ENCODE measurements at regions not wholly inside any gene's neighbourhood (a gene's known extent, or its start where the extent isn't known, plus 50 kb on each side); places are given as distances from the start of the nearest gene placed in this dataset.
"Not testable (repeated sequence)": the region's sequence is repeated elsewhere in the genome, so short reads cannot be mapped to it uniquely, and the experiment has no call there.

GRCh38 chr12:131591714-131592709 is 118.9 kb upstream of the SFSWAP start:
- no peak for DNase-seq

DNA sequence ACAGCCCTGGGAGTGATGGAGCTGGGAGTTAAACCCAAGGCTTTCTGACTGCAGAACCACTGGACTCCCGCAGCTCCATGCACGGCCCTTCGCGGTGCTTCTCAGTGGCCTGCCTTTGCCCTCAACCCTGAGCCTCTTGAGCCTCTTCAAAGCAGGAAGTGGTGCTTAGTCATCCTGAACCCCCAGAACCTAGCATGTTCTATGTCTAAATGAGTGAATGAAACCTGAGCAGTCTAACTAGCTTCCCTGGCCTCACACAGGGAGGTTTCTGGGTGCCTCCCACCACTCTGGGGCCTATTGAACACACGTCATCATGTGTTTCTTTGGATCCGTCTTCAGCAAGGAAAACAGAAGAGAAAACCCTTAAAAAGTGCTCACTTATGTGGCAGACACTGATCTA is 117.9 kb upstream of the SFSWAP start:
- DNase-seq, result no peak

GRCh38 chr12:131593406-131593805 is 117.5 kb upstream of the SFSWAP start:
- no peak for DNase-seq

DNA sequence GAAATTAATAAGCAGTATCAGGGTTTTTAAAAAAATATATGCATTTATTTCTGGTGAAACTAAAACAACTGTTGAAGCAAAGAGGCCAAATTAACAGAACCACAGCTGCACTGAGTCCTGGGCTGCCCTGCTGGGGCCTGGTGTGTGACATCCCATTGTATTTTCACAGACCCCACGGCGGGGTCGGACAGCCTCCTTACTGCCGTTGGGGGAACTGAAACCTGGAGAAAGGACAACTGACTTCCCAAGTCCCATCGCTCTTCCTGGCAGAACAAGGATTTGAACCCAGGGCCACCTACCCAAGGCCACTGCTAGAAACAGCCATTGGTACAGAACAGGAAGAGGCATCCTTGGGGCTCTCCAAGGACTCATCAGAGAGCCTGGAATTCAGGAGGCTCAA is 114.8 kb upstream of the SFSWAP start:
- no peak for DNase-seq

DNA sequence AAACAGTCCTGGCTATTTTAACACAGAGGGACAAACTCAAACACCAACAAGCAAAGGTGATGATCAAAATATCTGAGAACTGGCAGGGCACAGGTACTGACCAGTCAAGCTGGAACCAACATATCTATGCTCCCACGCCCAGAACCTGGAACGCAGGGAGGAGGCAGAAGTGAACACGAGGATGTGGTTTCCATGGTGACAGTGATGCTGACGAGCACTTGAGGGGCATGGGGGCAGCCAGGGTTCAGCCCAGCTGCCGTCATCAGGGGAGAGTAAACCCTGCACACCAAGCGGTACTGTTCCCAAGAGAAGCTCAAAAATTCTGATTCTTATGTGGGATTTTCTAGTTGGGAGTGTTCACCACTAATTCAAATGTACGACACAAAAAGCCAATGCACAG is 113.6 kb upstream of the SFSWAP start:
- no peak for DNase-seq

GRCh38 chr12:131598717-131599116 is 112.2 kb upstream of the SFSWAP start:
- DNase-seq, result no peak

GRCh38 chr12:131599190-131600159 is 111.4 kb upstream of the SFSWAP start:
- DNase-seq, result no peak

GRCh38 chr12:131600160-131600532 is 110.7 kb upstream of the SFSWAP start:
- no peak for DNase-seq

DNA sequence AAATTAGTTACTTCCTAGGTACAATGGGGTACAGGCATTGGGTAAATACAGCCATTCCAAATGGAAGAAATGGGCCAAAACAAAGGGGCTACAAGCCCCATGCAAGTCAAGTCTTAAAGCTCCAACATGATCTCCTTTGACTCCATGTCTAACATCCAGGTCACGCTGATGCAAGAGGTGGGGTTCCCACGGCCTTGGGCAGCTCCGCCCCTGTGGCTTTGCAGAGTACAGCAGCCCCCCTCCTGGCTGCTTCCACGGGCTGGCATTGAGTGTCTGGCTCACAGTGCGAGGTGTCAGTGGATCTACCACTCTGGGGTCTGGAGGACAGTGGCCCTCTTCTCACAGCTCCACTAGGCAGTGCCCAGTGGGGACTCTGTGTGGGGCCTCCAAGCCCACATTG is 109.4 kb upstream of the SFSWAP start:
- not testable (repeated sequence) for DNase-seq

GRCh38 chr12:131603106-131603938 is 107.6 kb upstream of the SFSWAP start:
- no peak for DNase-seq

- DNase-seq, result peak; percentile 21 to 30
Observed at GRCh38 chr12:131603939-131604795, 106.7 kb upstream of the SFSWAP start.

- DNase-seq, result no peak
Observed at GRCh38 chr12:131604859-131605258, 106.0 kb upstream of the SFSWAP start.

DNA sequence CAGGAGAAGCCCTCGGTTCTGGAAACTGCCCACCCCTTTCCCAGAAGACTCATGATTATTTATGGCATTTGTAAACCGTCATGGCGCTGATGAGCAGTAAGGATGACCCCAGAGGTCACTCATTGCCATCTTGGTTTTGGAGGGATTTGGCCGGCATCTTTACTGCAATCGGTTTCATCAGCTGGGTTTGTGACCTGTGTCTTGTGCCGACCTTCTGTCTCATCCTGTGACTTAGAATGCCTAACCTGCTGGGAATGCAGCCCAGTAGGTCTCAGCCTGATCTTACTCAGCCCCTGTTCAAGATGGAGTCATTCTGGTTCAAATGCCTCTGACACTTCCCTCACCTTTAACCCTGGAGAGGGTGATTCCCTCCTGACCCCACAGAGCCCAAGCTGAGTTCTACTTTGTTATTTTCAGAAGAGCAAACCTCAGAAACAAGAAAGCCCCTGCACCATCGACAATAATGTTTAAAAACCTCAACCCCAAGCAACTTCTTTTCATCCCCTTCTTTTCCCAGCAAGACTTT is 105.5 kb upstream of the SFSWAP start:
- no peak for DNase-seq

- DNase-seq, result no peak
Observed at GRCh38 chr12:131606218-131606901, 104.5 kb upstream of the SFSWAP start.

- DNase-seq, result no peak
Observed at GRCh38 chr12:131607658-131608447, 103.0 kb upstream of the SFSWAP start.

DNA sequence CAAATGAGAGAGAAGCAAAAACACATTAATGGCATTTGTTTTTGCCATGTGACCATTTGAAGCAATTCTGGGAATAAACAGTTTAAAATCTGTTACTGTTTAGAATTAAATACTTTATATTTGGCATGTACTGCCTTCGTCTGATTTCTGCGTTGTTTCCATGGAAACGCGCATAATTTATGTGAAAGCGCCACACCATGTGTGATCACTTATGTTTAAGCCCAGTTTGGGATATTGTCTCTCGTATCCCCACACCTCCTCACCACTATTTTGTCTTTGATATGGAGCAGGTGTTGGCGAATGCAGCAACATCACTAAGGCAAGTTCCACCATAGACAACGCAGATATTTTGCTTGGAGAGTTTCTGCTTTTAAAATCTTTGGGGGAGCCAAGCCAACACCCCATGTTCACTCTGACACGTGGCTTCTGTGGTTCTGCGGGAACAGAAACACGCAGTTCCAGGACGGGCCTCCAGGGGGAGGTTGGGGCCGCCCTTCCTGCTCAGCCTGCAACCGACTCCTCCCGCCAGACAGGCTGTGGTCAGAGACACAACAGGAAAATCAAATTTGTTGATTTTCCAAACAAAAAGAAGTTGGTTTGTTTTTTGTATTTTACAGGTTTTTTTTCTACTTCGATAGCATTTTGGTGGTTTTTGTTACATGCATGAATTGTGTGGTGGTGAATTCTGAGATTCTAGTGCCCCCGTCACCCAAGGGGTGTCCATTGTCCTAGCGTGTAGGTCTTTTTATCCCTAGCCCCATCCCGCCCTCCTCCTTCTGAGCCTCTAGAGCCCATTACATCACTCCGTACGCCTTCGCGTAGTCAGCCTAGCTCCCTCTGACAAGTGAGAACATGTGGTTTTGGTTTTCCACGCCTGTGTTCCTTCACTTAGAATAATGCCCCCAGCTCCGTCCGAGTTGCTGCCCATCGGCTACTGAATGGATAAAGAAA is 101.9 kb upstream of the SFSWAP start:
- DNase-seq, result peak; percentile 42 to 46

DNA sequence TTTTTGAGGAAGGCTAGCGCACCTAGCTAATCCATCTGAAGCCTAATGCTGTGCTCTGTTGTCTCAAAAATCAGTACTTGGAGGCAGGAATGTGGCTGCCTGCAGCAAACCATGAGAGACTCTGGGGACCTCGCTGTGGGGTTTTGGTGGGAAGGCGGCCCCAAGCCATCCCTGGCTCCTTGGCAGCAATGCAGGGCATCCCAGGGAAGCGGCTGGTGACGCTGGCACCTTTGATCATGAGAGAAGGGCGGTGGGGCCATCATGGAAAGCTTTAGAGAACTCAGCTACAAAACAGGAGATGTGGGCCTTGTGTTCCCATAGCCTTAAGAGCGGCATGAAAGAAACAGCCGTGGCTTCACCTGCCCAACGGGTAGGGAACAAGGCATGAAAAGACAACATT is 101.1 kb upstream of the SFSWAP start:
- DNase-seq, result no peak

GRCh38 chr12:131610181-131610580 is 100.7 kb upstream of the SFSWAP start:
- no peak for DNase-seq

DNA sequence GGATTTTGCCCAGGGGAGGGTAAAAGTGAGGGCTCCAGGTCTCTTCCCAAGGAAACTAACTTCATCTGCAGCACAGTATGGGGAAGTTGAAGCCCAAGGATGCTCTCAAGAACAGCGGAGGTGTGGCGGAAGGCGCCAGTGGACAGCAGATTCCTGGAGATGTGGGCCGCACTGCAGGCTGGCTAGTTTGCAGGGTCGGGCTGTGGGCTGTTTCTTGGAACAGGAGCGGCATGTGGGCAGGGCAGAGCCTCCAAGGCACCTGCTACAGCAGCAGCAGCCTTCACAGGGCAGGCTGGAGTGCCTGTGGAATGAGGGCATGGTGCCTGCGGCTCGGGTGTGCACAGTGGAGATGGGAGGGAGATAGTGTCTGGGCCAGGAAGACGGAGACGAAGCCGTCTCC is 100.0 kb upstream of the SFSWAP start:
- no peak for DNase-seq

All from activated CD4-positive, alpha-beta T cell treated with anti-CD3 and anti-CD28 coated beads, Interleukin-2, amount 50 U/mL, for 4 hours (primary cell).